ENCODE measurements at regions not wholly inside any gene's neighbourhood (a gene's known extent, or its start where the extent isn't known, plus 50 kb on each side); places are given as distances from the start of the nearest gene placed in this dataset.

- TF ChIP-seq, protein P1, sequence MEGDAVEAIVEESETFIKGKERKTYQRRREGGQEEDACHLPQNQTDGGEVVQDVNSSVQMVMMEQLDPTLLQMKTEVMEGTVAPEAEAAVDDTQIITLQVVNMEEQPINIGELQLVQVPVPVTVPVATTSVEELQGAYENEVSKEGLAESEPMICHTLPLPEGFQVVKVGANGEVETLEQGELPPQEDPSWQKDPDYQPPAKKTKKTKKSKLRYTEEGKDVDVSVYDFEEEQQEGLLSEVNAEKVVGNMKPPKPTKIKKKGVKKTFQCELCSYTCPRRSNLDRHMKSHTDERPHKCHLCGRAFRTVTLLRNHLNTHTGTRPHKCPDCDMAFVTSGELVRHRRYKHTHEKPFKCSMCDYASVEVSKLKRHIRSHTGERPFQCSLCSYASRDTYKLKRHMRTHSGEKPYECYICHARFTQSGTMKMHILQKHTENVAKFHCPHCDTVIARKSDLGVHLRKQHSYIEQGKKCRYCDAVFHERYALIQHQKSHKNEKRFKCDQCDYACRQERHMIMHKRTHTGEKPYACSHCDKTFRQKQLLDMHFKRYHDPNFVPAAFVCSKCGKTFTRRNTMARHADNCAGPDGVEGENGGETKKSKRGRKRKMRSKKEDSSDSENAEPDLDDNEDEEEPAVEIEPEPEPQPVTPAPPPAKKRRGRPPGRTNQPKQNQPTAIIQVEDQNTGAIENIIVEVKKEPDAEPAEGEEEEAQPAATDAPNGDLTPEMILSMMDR (IDR thresholded peaks at IDR 0.05; ENCODE audit: borderline replicate concordance, extremely low read depth, insufficient read depth) = no peak
- no peak overlapping the region for H3K4me3 ChIP-seq (ENCODE audit: low read length in 3 of 3)
- no peak overlapping the region for H3K9ac ChIP-seq (ENCODE audit: low read length in 3 of 3)
- no peaks in the 10 kb centered on the region for H3K27me3 ChIP-seq (ENCODE audit: control insufficient read depth, insufficient read depth, low read length)
- H3K27ac ChIP-seq (ENCODE audit: low read depth in 2 of 2, low read length in 2 of 2) = no peak overlapping the region
- DNase-seq = no peak
- peak; percentile 44 for FAIRE-seq
- H3K4me1 ChIP-seq (ENCODE audit: control insufficient read depth in 2 of 3, insufficient read depth in 2 of 3, low read depth in 1 of 3, low read length in 3 of 3) = no peaks in the 10 kb centered on the region
- H3K9me3 ChIP-seq (ENCODE audit: control insufficient read depth in 2 of 3, insufficient read depth in 1 of 3, low read length in 3 of 3) = no peaks in the 10 kb centered on the region
- no peaks in the 10 kb centered on the region for H3K36me3 ChIP-seq (ENCODE audit: control insufficient read depth in 2 of 3, insufficient read depth in 3 of 3, low read length in 3 of 3)
- intact Hi-C loops (cut with DNase I) = no loop called here
Observed at GRCh38 chrX:40346379-40346778, 234.4 kb upstream of the ATP6AP2 start.

- no peaks in the 10 kb centered on the region for H3K36me3 ChIP-seq (ENCODE audit: control insufficient read depth in 2 of 3, insufficient read depth in 3 of 3, low read length in 3 of 3)
- no peak overlapping the region for H3K27ac ChIP-seq (ENCODE audit: low read depth in 2 of 2, low read length in 2 of 2)
- DNase-seq (no peak), FAIRE-seq (no peak)
- no peaks in the 10 kb centered on the region for H3K27me3 ChIP-seq (ENCODE audit: control insufficient read depth, insufficient read depth, low read length)
- no peaks in the 10 kb centered on the region for H3K9me3 ChIP-seq (ENCODE audit: control insufficient read depth in 2 of 3, insufficient read depth in 1 of 3, low read length in 3 of 3)
- H3K4me3 ChIP-seq (ENCODE audit: low read length in 3 of 3) = no peak overlapping the region
- no peak overlapping the region for H3K9ac ChIP-seq (ENCODE audit: low read length in 3 of 3)
- intact Hi-C loops (cut with DNase I) = no loop called here
- TF ChIP-seq, protein P1 (IDR thresholded peaks at IDR 0.05; ENCODE audit: borderline replicate concordance, extremely low read depth, insufficient read depth) = no peak
- H3K4me1 ChIP-seq (ENCODE audit: control insufficient read depth in 2 of 3, insufficient read depth in 2 of 3, low read depth in 1 of 3, low read length in 3 of 3) = no peaks in the 10 kb centered on the region
Observed at GRCh38 chrX:40343319-40343718, 237.5 kb upstream of the ATP6AP2 start.

DNA sequence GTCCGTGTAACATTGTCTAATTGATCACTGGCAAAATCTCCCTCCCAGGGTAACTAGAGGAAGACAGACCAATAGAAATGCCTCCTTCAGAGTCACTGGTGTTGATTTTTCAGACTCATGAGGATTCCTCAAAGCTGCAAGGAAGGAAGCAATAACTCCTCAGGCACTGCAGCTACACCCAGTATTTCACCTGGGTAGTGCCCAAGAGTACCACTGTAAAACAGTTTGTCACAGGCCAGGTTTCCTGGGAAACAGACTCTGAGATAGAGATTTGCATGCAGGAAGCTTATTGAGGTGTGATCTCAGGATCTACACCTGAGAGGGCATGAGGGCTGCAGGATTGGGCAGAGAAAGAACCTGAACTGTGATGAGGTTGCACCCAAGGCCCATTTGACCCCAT lies 240.7 kb upstream of the ATP6AP2 start:
- Histone ChIP-seq H3K9ac (ENCODE audit: low read length in 3 of 3) (no peak overlapping the region), H3K4me1 (ENCODE audit: control insufficient read depth in 2 of 3, insufficient read depth in 2 of 3, low read depth in 1 of 3, low read length in 3 of 3) (no peaks in the 10 kb centered on the region), H3K27ac (ENCODE audit: low read depth in 2 of 2, low read length in 2 of 2) (no peak overlapping the region), H3K9me3 (ENCODE audit: control insufficient read depth in 2 of 3, insufficient read depth in 1 of 3, low read length in 3 of 3) (no peaks in the 10 kb centered on the region), H3K27me3 (ENCODE audit: control insufficient read depth, insufficient read depth, low read length) (no peaks in the 10 kb centered on the region), H3K36me3 (ENCODE audit: control insufficient read depth in 2 of 3, insufficient read depth in 3 of 3, low read length in 3 of 3) (no peaks in the 10 kb centered on the region), H3K4me3 (ENCODE audit: low read length in 3 of 3) (no peak overlapping the region)
- FAIRE-seq (no peak), DNase-seq (no peak)
- TF ChIP-seq, protein P1 (IDR thresholded peaks at IDR 0.05; ENCODE audit: borderline replicate concordance, extremely low read depth, insufficient read depth) = no peak
- intact Hi-C loops (cut with DNase I) = no loop called here

DNA sequence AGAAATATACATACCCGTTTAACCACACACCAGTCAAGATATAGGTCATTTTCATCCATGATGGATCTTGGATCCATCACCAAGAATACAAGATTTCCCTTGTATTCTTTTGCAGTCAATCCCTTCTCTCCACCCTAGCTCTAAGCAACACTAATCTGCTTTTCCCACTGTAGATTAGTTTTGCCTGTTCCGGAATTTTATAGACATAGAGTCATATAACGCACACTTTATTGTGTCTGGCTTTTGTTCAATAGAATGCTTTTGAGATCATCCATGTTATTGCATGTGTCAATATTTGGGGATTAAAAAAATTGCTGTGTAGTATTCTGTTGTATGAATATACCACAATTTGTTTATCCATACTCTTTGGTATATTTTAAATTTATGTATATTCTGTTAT lies 235.6 kb upstream of the BCOR start:
- H3K9ac ChIP-seq (ENCODE audit: low read length in 3 of 3) = no peak overlapping the region
- H3K36me3 ChIP-seq (ENCODE audit: control insufficient read depth in 2 of 3, insufficient read depth in 3 of 3, low read length in 3 of 3) = no peaks in the 10 kb centered on the region
- FAIRE-seq = no peak
- H3K4me3 ChIP-seq (ENCODE audit: low read length in 3 of 3) = no peak overlapping the region
- no peaks in the 10 kb centered on the region for H3K4me1 ChIP-seq (ENCODE audit: control insufficient read depth in 2 of 3, insufficient read depth in 2 of 3, low read depth in 1 of 3, low read length in 3 of 3)
- no peak overlapping the region for H3K27ac ChIP-seq (ENCODE audit: low read depth in 2 of 2, low read length in 2 of 2)
- DNase-seq = no peak
- H3K27me3 ChIP-seq (ENCODE audit: control insufficient read depth, insufficient read depth, low read length) = no peaks in the 10 kb centered on the region
- intact Hi-C loops (cut with DNase I) = no loop called here
- no peaks in the 10 kb centered on the region for H3K9me3 ChIP-seq (ENCODE audit: control insufficient read depth in 2 of 3, insufficient read depth in 1 of 3, low read length in 3 of 3)
- TF ChIP-seq, protein P1 (IDR thresholded peaks at IDR 0.05; ENCODE audit: borderline replicate concordance, extremely low read depth, insufficient read depth) = no peak

All from kidney (tissue), 13 donors.